SK-N-MC (cell line): ENCODE measurements at regions not wholly inside any gene's neighbourhood (a gene's known extent, or its start where the extent isn't known, plus 50 kb on each side); places are given as distances from the start of the nearest gene placed in this dataset.
"Not testable (repeated sequence)": the region's sequence is repeated elsewhere in the genome, so short reads cannot be mapped to it uniquely, and the experiment has no call there.

Experiments used
- DNase-seq: peaks from one replicate; pipeline ENCODE4 v3.0.0-alpha.2; 2011; ENCODE audit warnings: low read depth, low spot score
- H3K27ac ChIP-seq: fragments of 200-600 bp; sonication (generic); 2 replicates; pipeline ENCODE4 v1.5.1; 2016; ENCODE audit warnings: mixed run types
- H3K36me3 ChIP-seq: fragments of 200-600 bp; sonication (generic); 2 replicates; pipeline ENCODE4 v1.6.1; 2017; ENCODE audit warnings: antibody characterized with exemption, low read length, mixed read lengths; ENCODE audit not compliant: insufficient read depth
- H3K4me3 ChIP-seq: fragments of 200-600 bp; sonication (generic); 2 replicates; pipeline ENCODE4 v1.5.1; 2016
- H3K9ac ChIP-seq: fragments of 200-600 bp; sonication (generic); 2 replicates; pipeline ENCODE4 v1.8.0; 2017; ENCODE audit warnings: mixed run types, mixed read lengths; ENCODE audit not compliant: insufficient read length
- H3K9me3 ChIP-seq: fragments of 200-600 bp; sonication (generic); 2 replicates; pipeline ENCODE4 v1.6.1; 2017; ENCODE audit warnings: low read depth, mild to moderate bottlenecking, antibody characterized with exemption, low read length, moderate library complexity, mixed read lengths
- EZH2 ChIP-seq: fragments of 200-600 bp; sonication (generic); IDR thresholded peaks from one replicate; pipeline ENCODE4 v1.6.1; 2017; ENCODE audit warnings: antibody characterized with exemption
- FOXP2 ChIP-seq: optimal IDR thresholded peaks from 2 replicates; pipeline ENCODE3; 2011; ENCODE audit warnings: mild to moderate bottlenecking, moderate library complexity; ENCODE audit not compliant: insufficient read depth; ENCODE audit errors: extremely low read length, control extremely low read depth
- POLR2AphosphoS5 ChIP-seq: IDR thresholded peaks from 2 replicates; pipeline ENCODE4 v1.6.1; 2012; ENCODE audit warnings: mild to moderate bottlenecking, low read depth, low read length, borderline replicate concordance

DNA sequence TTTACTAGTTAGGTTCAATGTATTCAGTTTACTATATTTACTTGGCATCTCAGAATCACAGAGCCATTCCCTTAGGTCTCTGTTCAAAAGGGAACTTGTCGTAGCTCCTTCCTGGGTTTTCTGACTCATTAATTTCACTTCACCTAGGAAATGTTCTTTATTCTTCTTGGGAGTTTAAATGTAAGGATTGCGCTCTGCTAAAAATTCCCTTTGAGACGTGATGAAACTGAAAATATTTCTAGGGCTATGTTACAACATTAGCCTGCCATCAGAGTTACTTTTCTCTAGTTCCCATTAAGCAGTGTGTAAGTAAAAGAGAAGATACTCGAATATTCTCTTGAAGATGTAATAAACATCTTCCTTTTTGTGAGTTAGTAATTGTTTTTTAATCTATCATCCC, 209.5 kb downstream of the CASP12 start:
- Histone ChIP-seq H3K9me3 (no peaks in the 10 kb centered on the region), H3K4me3 (no peak overlapping the region), H3K36me3 (no peaks in the 10 kb centered on the region), H3K9ac (peak overlapping the region; percentile 54), H3K27ac (peak overlapping the region; percentile 55)
- no peak for DNase-seq
- TF ChIP-seq POLR2AphosphoS5 (no peak), EZH2 (no peak), FOXP2 (no peak)

DNA sequence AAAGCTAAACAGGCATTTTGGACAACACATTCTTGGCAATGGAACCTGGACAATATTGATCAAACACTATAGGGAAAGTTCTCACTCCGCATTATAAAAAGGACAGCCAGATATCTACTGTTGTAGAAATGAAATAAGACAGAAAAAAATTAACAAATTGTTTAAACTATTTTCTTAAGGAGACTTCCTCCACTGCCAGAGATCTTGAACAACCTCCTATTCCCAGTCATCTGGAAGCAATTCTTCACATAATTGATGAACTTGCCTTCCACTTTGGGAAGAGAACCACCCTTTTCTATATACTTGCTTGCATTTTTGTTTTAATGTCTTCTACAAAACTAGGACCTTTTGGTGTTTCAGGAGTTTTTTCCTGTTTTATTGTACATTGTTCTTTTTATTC, 216.1 kb downstream of the CASP12 start:
- no peak for DNase-seq

DNA sequence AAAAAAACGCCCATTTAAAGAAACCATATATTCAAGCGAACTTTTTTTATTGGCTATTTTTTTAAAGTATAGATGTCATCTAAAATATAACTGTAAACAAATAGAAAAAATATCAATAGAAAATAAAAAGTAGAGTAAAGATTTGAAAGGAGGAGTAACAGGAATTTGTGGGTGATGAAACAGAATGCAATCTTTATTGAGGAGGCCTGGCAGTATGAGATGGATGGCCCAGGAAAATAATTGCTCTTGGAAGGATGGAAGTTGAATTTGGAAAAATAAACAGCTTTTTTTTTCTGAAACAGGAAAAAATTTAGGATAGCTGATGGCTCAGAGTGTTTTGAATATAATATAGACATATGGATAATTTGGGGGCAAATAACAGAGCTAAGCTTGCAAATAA, 219.0 kb downstream of the CASP12 start:
- Histone ChIP-seq H3K27ac (peak overlapping the region; percentile 83), H3K36me3 (no peaks in the 10 kb centered on the region), H3K9me3 (no peaks in the 10 kb centered on the region), H3K4me3 (no peak overlapping the region), H3K9ac (peak overlapping the region; percentile 30)
- no peak for TF ChIP-seq EZH2
- no peak for TF ChIP-seq POLR2AphosphoS5
- no peak for TF ChIP-seq FOXP2
- DNase-seq, result no peak

More for the DNA sequence above, 216.1 kb downstream of the CASP12 start:
- Histone ChIP-seq H3K9ac (no peak overlapping the region), H3K36me3 (no peaks in the 10 kb centered on the region), H3K9me3 (no peaks in the 10 kb centered on the region), H3K27ac (0 out of 2 replicates have a peak overlapping the region, but pooled peaks have one; percentile 58), H3K4me3 (no peak overlapping the region)
- TF ChIP-seq FOXP2 (no peak), EZH2 (no peak), POLR2AphosphoS5 (no peak)

- Histone ChIP-seq H3K27ac (peak overlapping the region; percentile 83), H3K4me3 (no peak overlapping the region), H3K9me3 (no peaks in the 10 kb centered on the region), H3K9ac (no peak overlapping the region), H3K36me3 (no peaks in the 10 kb centered on the region)
- TF ChIP-seq FOXP2, result no peak
- DNase-seq, result no peak
These were observed 219.9 kb downstream of the CASP12 start for GRCh38 chr11:104678408-104678807.

DNA sequence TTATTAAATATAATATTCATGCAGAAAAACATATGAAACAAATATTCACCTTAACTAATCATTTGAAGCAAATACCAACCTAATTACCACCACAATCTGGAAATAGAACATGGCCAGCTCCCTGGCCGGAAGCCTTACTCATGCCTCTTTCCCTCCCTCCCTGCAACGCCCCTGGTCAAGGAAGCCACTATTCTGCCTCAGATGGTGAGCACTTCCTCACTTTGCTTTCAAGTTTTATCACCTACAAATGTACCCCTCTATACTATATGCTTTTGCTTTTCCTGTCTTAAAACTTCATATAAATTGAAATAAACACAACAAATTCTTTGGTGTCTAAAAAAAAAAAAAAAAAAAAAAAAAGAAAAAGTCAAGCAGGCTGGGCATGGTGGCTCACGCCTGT, 221.2 kb downstream of the CASP12 start:
- not testable (repeated sequence) for H3K9me3 ChIP-seq, H3K9ac ChIP-seq, H3K4me3 ChIP-seq, H3K36me3 ChIP-seq, DNase-seq, H3K27ac ChIP-seq

GRCh38 chr11:104672897-104673296, 225.4 kb downstream of the CASP12 start:
- no peak for TF ChIP-seq EZH2
- TF ChIP-seq FOXP2, result no peak
- TF ChIP-seq POLR2AphosphoS5, result no peak
- Histone ChIP-seq H3K9ac (no peak overlapping the region), H3K36me3 (no peaks in the 10 kb centered on the region), H3K27ac (no peak overlapping the region), H3K4me3 (no peak overlapping the region), H3K9me3 (no peaks in the 10 kb centered on the region)
- no peak for DNase-seq

GRCh38 chr11:104668797-104669463, 229.3 kb downstream of the CASP12 start:
- Histone ChIP-seq H3K27ac (no peak overlapping the region), H3K36me3 (no peaks in the 10 kb centered on the region), H3K9ac (no peak overlapping the region), H3K4me3 (no peak overlapping the region), H3K9me3 (no peaks in the 10 kb centered on the region)
- DNase-seq, result no peak
- TF ChIP-seq EZH2, result no peak
- no peak for TF ChIP-seq POLR2AphosphoS5
- TF ChIP-seq FOXP2, result no peak

GRCh38 chr11:104666624-104667023, 231.6 kb downstream of the CASP12 start:
- H3K9ac ChIP-seq, result no peak overlapping the region
- no peaks in the 10 kb centered on the region for H3K9me3 ChIP-seq
- TF ChIP-seq POLR2AphosphoS5 (no peak), FOXP2 (no peak), EZH2 (no peak)
- DNase-seq, result no peak
- no peak overlapping the region for H3K4me3 ChIP-seq
- no peak overlapping the region for H3K27ac ChIP-seq
- H3K36me3 ChIP-seq, result no peaks in the 10 kb centered on the region

- Histone ChIP-seq H3K27ac (no peak overlapping the region), H3K4me3 (no peak overlapping the region), H3K9me3 (no peaks in the 10 kb centered on the region), H3K36me3 (no peaks in the 10 kb centered on the region), H3K9ac (no peak overlapping the region)
- TF ChIP-seq EZH2 (no peak), FOXP2 (no peak), POLR2AphosphoS5 (no peak)
- no peak for DNase-seq
These were observed 232.6 kb downstream of the CASP12 start for GRCh38 chr11:104665641-104666040.
